ENCODE measurements at regions not wholly inside any gene's neighbourhood (a gene's known extent, or its start where the extent isn't known, plus 50 kb on each side); places are given as distances from the start of the nearest gene placed in this dataset.

- ChIA-PET CTCF (no interaction called here), POLR2A (ENCODE audit: unreplicated experiment) (interaction anchor here (0.6 kb wide), 1 partner anchor 9 kb away, joined by 7 read pairs; no protein-coding TSS in a partner anchor)
- Histone ChIP-seq H2BK120ac (ENCODE audit: low read depth, low read length) (no peak overlapping the region), H2BK20ac (ENCODE audit: low read depth, low read length) (no peak overlapping the region), H3K36me3 (ENCODE audit: control insufficient read depth, insufficient read depth, low read length) (no peaks in the 10 kb centered on the region), H3K4me3 (ENCODE audit: insufficient read depth, low read depth, low read length) (no peak overlapping the region), H4K20me1 (ENCODE audit: insufficient read depth, low read length) (no peaks in the 10 kb centered on the region), H3K79me1 (ENCODE audit: low read depth in 1 of 2, low read length in 2 of 2) (no peaks in the 10 kb centered on the region), H3K4me1 (ENCODE audit: control insufficient read depth, insufficient read depth, low read length) (peaks cover 2% of the 10 kb centered on the region), H4K5ac (ENCODE audit: low read depth, low read length) (no peak overlapping the region), H3K9me3 (ENCODE audit: control insufficient read depth, insufficient read depth, low read length) (no peaks in the 10 kb centered on the region), H4K8ac (ENCODE audit: low read depth in 2 of 2, low read length in 2 of 2) (no peak overlapping the region), H3K56ac (ENCODE audit: extremely low read depth, insufficient read depth, low read length) (no peak overlapping the region), H4K91ac (ENCODE audit: insufficient read depth, low read depth, low read length) (no peak overlapping the region), H3K4me2 (ENCODE audit: low read depth, low read length) (no peak overlapping the region), H3K23ac (ENCODE audit: low read depth, low read length) (no peak overlapping the region), H2AFZ (replicated peaks; ENCODE audit: low read length, poor library complexity) (no peak overlapping the region), H3K4ac (ENCODE audit: low read depth, low read length) (no peak overlapping the region), H3K27ac (ENCODE audit: insufficient read depth, low read length) (no peak overlapping the region), H2AK5ac (ENCODE audit: low read depth, low read length) (no peak overlapping the region), H3K9me1 (ENCODE audit: insufficient read depth, low read length) (no peaks in the 10 kb centered on the region; the same call in 1 of the 2 replicates), H3K9ac (ENCODE audit: low read depth, low read length) (no peak overlapping the region), H3K27me3 (ENCODE audit: control insufficient read depth, insufficient read depth, low read length) (no peaks in the 10 kb centered on the region), H2AK9ac (replicated peaks; ENCODE audit: low read depth, low read length, poor library complexity) (no peak overlapping the region), H3K14ac (replicated peaks; ENCODE audit: low read depth, low read length) (0 out of 2 replicates have a peak overlapping the region, but pooled peaks have one; percentile 3), H3K18ac (ENCODE audit: low read depth, low read length) (no peak overlapping the region), H2BK5ac (ENCODE audit: low read depth, low read length, poor library complexity, severe bottlenecking) (no peak overlapping the region), H2BK15ac (ENCODE audit: low read depth, low read length) (no peak overlapping the region)
- no peak for ATAC-seq (ENCODE audit: low read depth)
- no TSS peak for BruUV-seq (replicated peaks)
- TF ChIP-seq USF2 (IDR thresholded peaks at IDR 0.05; ENCODE audit: low read depth, low read length) (no peak), CTCF (conservative IDR thresholded peaks at IDR 0.05; ENCODE audit: low read depth, low read length) (no peak), ELK1 (IDR thresholded peaks at IDR 0.05; ENCODE audit: borderline replicate concordance, low read depth, low read length) (no peak), FOS (IDR thresholded peaks at IDR 0.05; ENCODE audit: low read depth, low read length) (no peak), BHLHE40 (IDR thresholded peaks at IDR 0.05; ENCODE audit: low read depth, low read length) (no peak), RCOR1 (IDR thresholded peaks at IDR 0.05; ENCODE audit: insufficient replicate concordance, low read length) (no peak), RFX5 (IDR thresholded peaks at IDR 0.05; ENCODE audit: low read depth, low read length) (no peak)
- no peak for DNase-seq
- in situ Hi-C loops (cut with MboI; ENCODE audit: low sequenced_read_pairs), result no loop called here
- WGBS, 2 experiments (ENCODE audit: extremely low coverage in 2 of 2, insufficient read length in 1 of 2), result 85% methylated on average over 5 of the region's 10 CpGs; no CpG with 5 or more reads in 1 of the 2 experiments
- dilution Hi-C loops (cut with HindIII; ENCODE audit: low sequenced_read_pairs, unreplicated experiment), result no loop called here
- intact Hi-C loops (cut with micrococcal nuclease), result no loop called here
These were observed 230.9 kb downstream of the KLF6 start for GRCh38 chr10:3554121-3554522.
